ENCODE measurements at regions not wholly inside any gene's neighbourhood (a gene's known extent, or its start where the extent isn't known, plus 50 kb on each side); places are given as distances from the start of the nearest gene placed in this dataset.
"Not testable (repeated sequence)": the region's sequence is repeated elsewhere in the genome, so short reads cannot be mapped to it uniquely, and the experiment has no call there.

DNA sequence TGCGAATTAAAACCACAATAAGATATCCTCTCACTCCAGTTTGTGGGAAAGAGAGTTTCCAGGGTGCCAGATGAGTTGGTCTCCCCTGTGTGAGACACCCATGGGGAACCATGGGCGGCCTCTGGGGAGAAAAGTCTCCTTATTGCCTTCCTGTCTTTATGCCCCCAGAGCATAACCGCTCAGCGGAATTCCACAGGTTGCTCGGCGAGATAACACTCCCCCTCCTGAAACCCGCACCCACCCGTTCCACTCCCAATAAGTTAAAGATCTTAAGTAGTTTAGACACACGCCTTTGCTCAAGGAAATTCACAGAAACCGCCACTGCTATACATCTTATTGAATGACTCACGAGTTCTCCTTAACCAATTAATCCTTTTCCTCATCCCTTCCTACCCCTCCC, 1361.6 kb downstream of the CDH11 start:
- not testable (repeated sequence) for DNase-seq

GRCh38 chr16:63752347-63752746, 1369.5 kb downstream of the CDH11 start:
- no peak for DNase-seq

GRCh38 chr16:63749276-63749675, 1372.6 kb downstream of the CDH11 start:
- no peak for DNase-seq

DNA sequence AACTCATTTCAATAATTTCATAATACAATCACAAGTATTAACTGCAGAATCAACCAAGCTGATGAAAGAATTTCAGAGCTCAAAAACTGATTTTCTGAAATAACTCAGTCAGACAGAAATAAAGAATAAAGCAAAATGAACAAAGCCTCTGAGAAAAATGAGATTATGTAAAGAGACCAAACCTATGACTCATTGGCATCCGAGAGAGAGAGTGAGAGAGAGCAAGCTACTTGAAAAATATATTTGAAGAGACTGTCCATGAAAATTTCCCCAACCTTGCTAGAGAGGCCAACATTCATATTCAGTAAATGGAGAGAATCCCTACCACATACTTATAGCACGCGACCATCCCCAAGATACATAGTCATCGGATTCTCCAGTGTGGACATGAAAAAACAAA, 1376.4 kb downstream of the CDH11 start:
- DNase-seq: no peak

DNA sequence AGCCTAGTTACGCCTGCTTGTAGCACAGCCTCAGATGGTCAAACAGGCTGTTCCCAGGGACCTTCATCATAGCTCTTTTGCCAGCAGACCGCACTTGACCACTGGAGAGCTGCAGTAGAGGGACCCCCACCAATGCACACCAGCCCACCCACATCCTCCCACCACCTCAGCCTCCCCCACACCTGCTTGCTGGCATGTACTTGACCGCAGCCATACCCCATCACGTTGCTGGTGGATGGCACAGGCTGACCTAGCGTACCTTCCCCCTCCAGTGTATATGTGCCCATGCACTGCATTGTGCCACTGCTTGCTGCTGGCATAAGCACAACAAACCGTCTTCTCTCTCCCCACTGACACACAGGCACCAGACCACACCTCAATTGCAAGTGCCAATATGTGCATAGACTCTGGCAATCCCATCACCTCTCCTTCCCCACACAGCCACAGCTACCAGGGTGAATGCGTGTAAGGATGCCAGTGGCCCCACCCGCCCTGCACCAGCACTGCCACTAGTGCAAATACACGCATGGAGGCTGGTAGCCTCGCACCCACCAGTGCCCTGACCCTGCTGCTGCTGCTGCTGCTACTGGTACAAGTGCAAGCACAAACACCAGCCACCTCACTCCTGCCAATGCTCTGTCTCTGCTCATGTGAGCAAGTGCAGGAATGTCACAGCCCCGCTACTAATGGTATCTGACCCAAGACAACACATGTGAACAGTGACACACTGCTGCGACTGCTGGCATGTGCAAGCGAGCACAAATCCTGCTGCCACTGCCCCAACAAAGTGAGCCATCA, 1377.6 kb downstream of the CDH11 start:
- DNase-seq: no peak

- no peak for DNase-seq
Measured at GRCh38 chr16:63742150-63742549, 1379.7 kb downstream of the CDH11 start.

DNA sequence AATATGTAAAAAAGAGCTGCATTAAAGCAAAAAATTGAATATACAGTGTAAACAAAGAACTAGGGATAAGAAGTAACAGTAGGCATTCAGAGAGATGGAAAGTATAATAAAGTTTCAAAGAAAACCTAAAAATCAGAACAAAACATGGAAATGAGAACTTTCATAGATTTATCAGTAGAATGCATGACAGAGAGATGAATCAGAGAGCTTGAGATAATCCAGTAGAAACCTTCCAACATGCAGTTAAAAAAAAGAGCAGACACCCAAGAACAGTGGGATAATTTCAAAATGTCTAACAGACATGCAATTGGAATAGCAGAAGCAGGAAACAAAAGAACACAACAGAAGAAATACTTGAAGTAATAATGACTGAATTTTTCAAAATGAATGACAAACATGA, 1384.2 kb downstream of the CDH11 start:
- no peak for DNase-seq

- no peak for DNase-seq
Measured at GRCh38 chr16:63735456-63735855, 1386.4 kb downstream of the CDH11 start.

GRCh38 chr16:63720848-63721247, 1401.0 kb downstream of the CDH11 start:
- DNase-seq: no peak

DNA sequence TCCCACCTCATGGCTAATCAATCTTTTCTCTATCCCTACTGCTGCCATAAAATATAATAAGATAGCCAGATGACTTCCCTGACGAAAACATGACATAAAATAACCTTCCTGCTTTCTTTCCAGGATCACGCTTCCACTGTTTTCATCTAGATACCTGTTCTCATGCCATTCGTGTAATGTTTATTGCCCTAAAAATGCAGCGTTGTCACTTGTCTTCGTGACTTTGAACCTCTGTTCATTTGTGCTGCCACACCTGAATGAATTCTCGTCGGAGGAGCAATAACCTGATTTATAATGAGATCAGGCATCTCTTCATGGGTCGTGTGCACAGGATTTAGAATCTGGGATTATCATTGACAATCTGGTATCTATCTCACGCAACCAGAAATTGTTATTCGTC, 1401.9 kb downstream of the CDH11 start:
- DNase-seq: no peak

DNA sequence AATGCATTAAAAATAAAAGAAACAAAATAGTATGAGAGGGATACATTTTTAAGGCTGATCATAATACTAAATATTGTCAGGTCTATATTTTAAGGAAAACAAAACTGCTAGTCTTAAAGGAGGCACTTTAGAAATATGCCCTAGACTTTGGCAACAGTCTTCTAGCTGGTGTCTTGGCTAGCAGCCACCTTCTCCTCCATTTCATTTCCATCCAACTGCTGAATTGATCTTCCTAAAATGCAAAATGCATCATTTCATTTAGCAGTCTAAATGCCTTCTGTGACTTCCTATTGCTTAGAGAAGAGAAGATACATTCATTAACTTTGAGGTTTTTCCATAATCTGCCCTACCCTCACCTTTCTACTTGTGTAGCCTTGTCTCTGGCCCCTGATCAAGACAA, 1404.1 kb downstream of the CDH11 start:
- DNase-seq: no peak

DNA sequence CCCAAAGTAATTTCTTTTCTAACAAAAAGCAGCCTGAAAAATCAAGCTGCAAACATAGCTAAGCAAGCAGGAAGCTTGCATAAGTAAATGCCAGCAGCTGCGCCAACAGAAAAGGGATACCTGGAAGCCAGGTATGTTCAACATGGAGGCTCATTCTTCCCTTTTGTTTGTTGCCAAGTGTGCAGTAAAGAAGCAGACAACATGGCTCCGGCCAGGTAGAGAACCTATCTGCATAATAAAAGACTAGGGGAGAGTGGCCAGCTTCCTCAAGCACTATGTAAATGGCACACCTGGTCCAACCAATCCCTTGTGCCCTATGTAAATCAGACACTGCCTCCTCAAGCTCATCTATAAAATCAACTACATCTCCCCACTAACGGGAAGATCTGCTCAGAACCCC, 1407.0 kb downstream of the CDH11 start:
- no peak for DNase-seq

GRCh38 chr16:63712725-63713124, 1409.1 kb downstream of the CDH11 start:
- DNase-seq: no peak

DNA sequence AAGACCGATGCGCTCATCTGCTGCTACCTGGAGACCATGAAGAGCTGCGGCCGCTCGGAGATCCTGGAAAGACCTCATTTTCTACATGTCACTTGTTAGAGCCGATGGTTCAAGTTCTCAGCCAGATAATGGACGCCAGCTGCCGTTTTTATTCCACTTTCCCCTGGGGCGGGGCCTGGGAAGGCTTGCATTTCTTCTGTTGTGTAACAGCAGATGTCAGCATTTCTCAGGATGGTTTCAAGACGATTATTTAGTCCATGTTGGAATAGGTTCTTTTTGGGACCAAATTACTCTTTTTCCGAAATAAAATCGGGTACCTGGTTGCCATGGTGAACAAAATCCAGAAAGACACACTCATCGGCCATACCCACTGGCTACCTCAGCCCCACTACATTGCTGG, 1418.3 kb downstream of the CDH11 start:
- no peak for DNase-seq

GRCh38 chr16:63702981-63703590, 1418.8 kb downstream of the CDH11 start:
- DNase-seq: no peak

GRCh38 chr16:63697736-63698135, 1424.1 kb downstream of the CDH11 start:
- no peak for DNase-seq

DNA sequence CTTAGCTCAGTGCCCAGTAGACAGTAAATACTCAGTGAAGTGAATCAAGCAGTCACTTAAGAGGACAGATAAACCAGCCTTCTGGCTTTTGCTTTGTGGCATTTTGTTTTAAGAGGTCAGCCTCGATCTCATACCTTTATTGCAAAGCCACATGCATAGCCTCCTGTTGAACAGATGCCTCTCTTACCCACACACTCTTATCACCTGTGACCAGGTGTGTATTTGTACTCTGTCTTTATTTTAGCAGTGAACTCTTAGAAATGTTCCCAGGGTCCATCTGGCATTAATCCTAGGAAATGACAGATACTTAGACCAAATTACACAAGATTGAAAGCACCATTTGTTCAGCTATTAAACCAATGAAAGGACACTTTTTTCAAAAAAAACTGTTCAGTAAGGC, 1426.5 kb downstream of the CDH11 start:
- DNase-seq: no peak

GRCh38 chr16:63690961-63691360, 1430.9 kb downstream of the CDH11 start:
- no peak for DNase-seq

DNA sequence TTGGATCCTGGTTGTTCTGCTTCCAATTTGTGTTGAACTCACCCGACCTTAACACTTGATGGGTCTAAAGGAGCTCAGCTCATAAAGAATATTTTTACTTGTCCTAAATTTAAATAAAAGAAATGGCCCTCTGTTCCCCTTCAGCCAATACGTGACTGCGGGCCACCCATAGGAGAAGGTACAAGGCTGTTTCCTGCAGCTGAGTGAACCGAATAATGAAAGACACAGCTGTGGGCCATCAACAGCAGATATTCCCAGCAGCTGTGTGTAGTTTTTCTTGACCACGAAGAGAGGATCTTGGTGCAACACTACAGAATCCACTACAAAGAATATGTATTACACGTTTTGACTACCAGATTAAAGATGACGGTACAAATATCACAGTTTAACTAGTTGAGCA, 1431.6 kb downstream of the CDH11 start:
- DNase-seq: no peak

GRCh38 chr16:63689068-63689467, 1432.8 kb downstream of the CDH11 start:
- no peak for DNase-seq

GRCh38 chr16:63684149-63685101, 1437.4 kb downstream of the CDH11 start:
- DNase-seq: no peak

- no peak for DNase-seq
Measured at GRCh38 chr16:63682844-63683243, 1439.0 kb downstream of the CDH11 start.

DNA sequence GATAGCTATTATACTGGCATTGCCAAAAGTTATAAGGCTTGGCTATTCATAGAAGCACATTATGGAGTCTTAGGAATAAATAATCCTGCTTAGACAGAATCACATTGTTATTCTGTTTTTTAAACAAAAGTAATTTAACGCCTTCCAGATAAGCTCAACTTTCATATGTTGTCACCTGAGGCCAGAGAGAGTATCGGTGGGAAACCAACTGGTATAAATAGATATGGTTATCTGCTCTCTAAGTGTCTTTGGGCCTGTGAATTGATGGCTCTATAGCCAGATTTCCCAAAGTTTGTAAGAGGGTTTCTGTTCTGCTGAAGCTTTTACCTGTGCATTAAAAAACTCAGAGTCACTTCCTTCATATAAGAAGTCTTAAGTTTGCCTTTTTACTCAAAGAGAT, 1449.4 kb downstream of the CDH11 start:
- no peak for DNase-seq

DNA sequence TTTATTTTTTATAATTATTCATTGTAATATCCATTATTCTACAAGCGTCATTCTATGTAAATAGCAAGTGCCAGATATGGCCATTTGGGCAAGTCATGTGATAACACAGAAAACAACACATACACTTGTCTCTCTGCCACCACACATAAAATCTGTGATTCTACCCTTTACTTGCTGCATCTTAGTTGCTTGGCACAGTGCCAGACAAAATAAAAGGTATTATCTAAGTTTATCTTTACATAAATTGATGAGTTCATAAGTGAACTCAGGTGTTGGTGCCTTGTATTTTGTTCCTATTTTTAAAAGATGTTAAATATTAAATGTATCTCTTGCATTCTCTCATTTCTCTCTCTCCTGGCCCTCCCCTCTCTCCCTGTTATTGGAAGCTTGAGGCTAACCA, 1458.7 kb downstream of the CDH11 start:
- DNase-seq: no peak
